SU-DHL-6 (cell line): ENCODE measurements at regions not wholly inside any gene's neighbourhood (a gene's known extent, or its start where the extent isn't known, plus 50 kb on each side); places are given as distances from the start of the nearest gene placed in this dataset.

ENCODE experiments used
- CTCF ChIP-seq: fragments of 200-600 bp; sonication (generic); IDR thresholded peaks from one replicate; pipeline ENCODE4 v1.5.1; 2017; ENCODE audit warnings: antibody characterized with exemption, mild to moderate bottlenecking, low read length, moderate library complexity; ENCODE audit not compliant: insufficient read depth, poor library complexity, severe bottlenecking
- EZH2phosphoT487 ChIP-seq: fragments of 200-600 bp; sonication (generic), shearing (Covaris generic); conservative IDR thresholded peaks from 2 replicates; pipeline ENCODE4 v1.6.1; 2018; ENCODE audit warnings: mild to moderate bottlenecking, antibody characterized with exemption, low read length, moderate library complexity, mixed read lengths

GRCh38 chr5:173771725-173772383, 116.3 kb upstream of the CPEB4 start:
- no peak for TF ChIP-seq CTCF
- TF ChIP-seq EZH2phosphoT487, result no peak
